ENCODE measurements at regions not wholly inside any gene's neighbourhood (a gene's known extent, or its start where the extent isn't known, plus 50 kb on each side); places are given as distances from the start of the nearest gene placed in this dataset.

DNA sequence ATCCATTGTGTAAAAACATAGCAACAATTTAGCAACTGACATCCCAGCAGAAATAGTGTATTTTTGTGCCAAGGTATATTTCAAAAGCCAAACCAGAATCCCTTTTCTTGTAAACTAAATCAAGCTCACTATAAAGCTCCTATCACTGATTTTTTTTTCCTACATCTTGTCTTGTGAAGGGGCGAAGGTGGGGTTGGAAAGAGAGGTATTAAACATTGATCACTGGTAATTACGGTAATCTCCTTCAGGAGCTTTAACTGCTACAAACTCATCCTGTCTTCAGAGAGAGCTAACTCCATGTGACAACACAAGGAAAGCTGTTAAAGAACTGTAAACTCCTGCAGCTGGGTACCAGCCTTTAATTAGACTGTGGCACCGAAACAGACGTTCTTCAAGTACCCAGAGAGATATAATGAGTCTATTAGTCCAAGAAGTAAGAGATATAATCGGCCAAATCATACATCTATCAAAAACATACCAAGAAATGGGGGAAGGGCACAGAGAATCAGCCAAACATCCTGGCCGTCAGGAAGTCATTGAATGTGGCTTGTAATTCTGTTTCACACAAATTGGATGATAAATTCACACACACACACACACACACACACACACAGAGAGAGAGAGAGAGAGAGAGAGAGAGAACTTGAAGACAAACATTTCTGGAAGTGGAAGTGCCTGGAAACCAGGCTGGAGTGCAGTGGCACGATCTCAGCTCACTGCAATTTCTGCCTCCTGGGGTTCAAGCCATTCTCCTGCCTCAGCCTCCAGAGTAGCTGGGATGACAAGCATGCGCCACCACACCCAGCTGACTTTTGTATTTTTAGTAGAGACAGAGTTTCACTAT, 111.9 kb upstream of the PPARGC1A start:
- Histone ChIP-seq H3K27ac (no peak overlapping the region), H3K4me3 (no peak overlapping the region)
- DNase-seq (ENCODE audit: low spot score): no peak
- no peak for TF ChIP-seq CTCF (IDR thresholded peaks at IDR 0.05)

DNA sequence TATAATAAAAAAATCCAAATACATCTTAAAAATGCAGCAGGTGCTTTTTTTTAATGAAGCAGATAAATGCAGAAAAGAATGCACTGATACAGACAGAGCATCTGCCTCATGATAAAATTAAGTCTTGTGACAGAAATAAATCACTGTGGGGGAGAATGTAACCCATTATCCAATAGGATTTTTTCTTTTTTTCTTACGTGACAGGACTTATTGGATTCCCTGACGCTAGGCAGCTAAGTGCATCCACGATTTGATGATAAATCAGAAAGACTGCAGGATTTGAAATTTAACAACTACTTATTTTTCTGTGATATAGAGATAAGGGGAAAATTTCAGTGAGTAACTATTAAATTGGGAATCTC, 110.6 kb upstream of the PPARGC1A start:
- H3K27ac ChIP-seq: no peak overlapping the region
- no peak for TF ChIP-seq CTCF (IDR thresholded peaks at IDR 0.05)
- no peak overlapping the region for H3K4me3 ChIP-seq
- no peak for DNase-seq (ENCODE audit: low spot score)

GRCh38 chr4:23999714-24000469, 110.0 kb upstream of the PPARGC1A start:
- no peak for DNase-seq (ENCODE audit: low spot score)
- Histone ChIP-seq H3K4me3 (no peak overlapping the region), H3K27ac (no peak overlapping the region)
- TF ChIP-seq CTCF (IDR thresholded peaks at IDR 0.05): no peak

- DNase-seq (ENCODE audit: low spot score): no peak
- no peak overlapping the region for H3K4me3 ChIP-seq
- no peak overlapping the region for H3K27ac ChIP-seq
- no peak for TF ChIP-seq CTCF (IDR thresholded peaks at IDR 0.05)
Measured at GRCh38 chr4:23993373-23993772, 103.5 kb upstream of the PPARGC1A start.

GRCh38 chr4:23991444-23991843, 101.6 kb upstream of the PPARGC1A start:
- H3K4me3 ChIP-seq: no peak overlapping the region
- no peak for TF ChIP-seq CTCF (IDR thresholded peaks at IDR 0.05)
- no peak for DNase-seq (ENCODE audit: low spot score)
- H3K27ac ChIP-seq: no peak overlapping the region

GRCh38 chr4:23986270-23986669, 96.4 kb upstream of the PPARGC1A start:
- no peak for TF ChIP-seq CTCF (IDR thresholded peaks at IDR 0.05)
- no peak for DNase-seq (ENCODE audit: low spot score)
- Histone ChIP-seq H3K4me3 (no peak overlapping the region), H3K27ac (no peak overlapping the region)

DNA sequence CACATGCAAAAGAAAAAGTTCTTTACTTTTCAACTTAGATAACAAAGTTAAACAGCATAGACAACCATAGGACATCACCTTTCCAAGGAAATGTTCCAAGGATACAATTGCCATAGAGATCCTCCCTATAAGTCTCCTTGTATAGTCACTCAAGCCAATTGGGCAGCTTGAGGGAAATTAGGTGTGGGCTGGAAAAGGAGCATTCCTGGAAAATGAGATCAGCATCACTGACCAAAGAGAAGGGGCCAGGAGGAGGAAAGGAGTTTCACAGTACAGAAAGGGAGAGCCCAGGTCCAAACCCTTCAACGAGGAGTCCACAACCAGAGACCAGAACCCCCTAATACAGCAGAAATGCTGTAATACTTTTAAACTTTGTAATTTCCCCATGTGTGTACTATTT, 91.5 kb upstream of the PPARGC1A start:
- TF ChIP-seq CTCF (IDR thresholded peaks at IDR 0.05): no peak
- no peak overlapping the region for H3K27ac ChIP-seq
- no peak overlapping the region for H3K4me3 ChIP-seq
- no peak for DNase-seq (ENCODE audit: low spot score)
